DOHH2 (cell line): ENCODE measurements at regions not wholly inside any gene's neighbourhood (a gene's known extent, or its start where the extent isn't known, plus 50 kb on each side); places are given as distances from the start of the nearest gene placed in this dataset.

Experiments used
- H3F3A ChIP-seq: fragments of 200-600 bp; sonication (generic), shearing (Covaris generic); 2 replicates; pipeline ENCODE4 v1.6.0; 2016; ENCODE audit warnings: antibody characterized with exemption, mild to moderate bottlenecking; ENCODE audit not compliant: control insufficient read depth, insufficient read depth
- H3K27ac ChIP-seq: fragments of 200-600 bp; sonication (generic); 2 replicates; pipeline ENCODE4 v1.5.1; 2014; ENCODE audit warnings: low read depth, mild to moderate bottlenecking, low read length, moderate library complexity
- H3K27me3 ChIP-seq: fragments of 200-600 bp; sonication (generic); 2 replicates; pipeline ENCODE4 v1.6.1; 2014; ENCODE audit warnings: mild to moderate bottlenecking, low read length, mixed read lengths; ENCODE audit not compliant: control insufficient read depth
- H3K36me3 ChIP-seq: fragments of 200-600 bp; sonication (generic); 2 replicates; pipeline ENCODE4 v1.6.1; 2014; ENCODE audit warnings: mild to moderate bottlenecking, low read length, moderate library complexity, mixed read lengths; ENCODE audit not compliant: control insufficient read depth
- H3K4me1 ChIP-seq: fragments of 200-600 bp; sonication (generic); 2 replicates; pipeline ENCODE4 v1.6.1; 2014; ENCODE audit warnings: mild to moderate bottlenecking, low read length, mixed read lengths; ENCODE audit not compliant: control insufficient read depth
- H3K4me2 ChIP-seq: fragments of 200-600 bp; sonication (generic); 2 replicates; pipeline ENCODE4 v1.6.0; 2014; ENCODE audit warnings: mild to moderate bottlenecking, low read length, moderate library complexity
- H3K4me3 ChIP-seq: fragments of 200-600 bp; sonication (generic); 2 replicates; pipeline ENCODE4 v1.5.1; 2014; ENCODE audit warnings: mild to moderate bottlenecking, low read length, mixed read lengths
- H3K79me2 ChIP-seq: fragments of 200-600 bp; sonication (generic); 2 replicates; pipeline ENCODE4 v1.6.1; 2014; ENCODE audit warnings: mild to moderate bottlenecking, low read length, mixed read lengths; ENCODE audit not compliant: control insufficient read depth
- H3K9me2 ChIP-seq: fragments of 200-600 bp; sonication (generic); replicated peaks from 2 replicates; pipeline ENCODE4 v1.6.1; 2014; ENCODE audit warnings: mild to moderate bottlenecking, low read length, mixed read lengths; ENCODE audit not compliant: control insufficient read depth
- H3K9me3 ChIP-seq: fragments of 200-600 bp; sonication (generic); 2 replicates; pipeline ENCODE4 v1.6.1; 2014; ENCODE audit warnings: antibody characterized with exemption, low read length, mixed read lengths; ENCODE audit not compliant: control insufficient read depth, insufficient read depth
- H4K20me1 ChIP-seq: fragments of 200-600 bp; sonication (generic); 2 replicates; pipeline ENCODE4 v1.6.0; 2014; ENCODE audit warnings: low read depth, mild to moderate bottlenecking, antibody characterized with exemption, low read length, moderate library complexity; ENCODE audit not compliant: control insufficient read depth, insufficient read depth
- CTCF ChIP-seq: fragments of 200-600 bp; sonication (generic); IDR thresholded peaks from one replicate; pipeline ENCODE4 v1.5.1; 2014; ENCODE audit warnings: antibody characterized with exemption, mild to moderate bottlenecking, low read depth, low read length; ENCODE audit not compliant: poor library complexity, severe bottlenecking
- EZH2phosphoT487 ChIP-seq: fragments of 200-600 bp; sonication (generic); IDR thresholded peaks from 2 replicates; pipeline ENCODE4 v1.6.1; 2017; ENCODE audit warnings: borderline replicate concordance, mild to moderate bottlenecking, antibody characterized with exemption, low read length, moderate library complexity, mixed read lengths

GRCh38 chr3:101069901-101070798, 76.9 kb upstream of the ABI3BP start:
- TF ChIP-seq EZH2phosphoT487 (no peak), CTCF (peak; percentile 94)
- no peaks in the 10 kb centered on the region for H3K27me3 ChIP-seq
- H3K27ac ChIP-seq = no peak overlapping the region
- no peak overlapping the region for H3K4me3 ChIP-seq
- no peaks in the 10 kb centered on the region for H3K36me3 ChIP-seq
- no peak overlapping the region for H3K4me2 ChIP-seq
- H3K9me2 ChIP-seq = no peaks in the 10 kb centered on the region
- H4K20me1 ChIP-seq = no peaks in the 10 kb centered on the region
- H3K9me3 ChIP-seq = no peaks in the 10 kb centered on the region
- H3F3A ChIP-seq = no peaks in the 10 kb centered on the region
- H3K4me1 ChIP-seq = no peaks in the 10 kb centered on the region
- no peaks in the 10 kb centered on the region for H3K79me2 ChIP-seq

- no peaks in the 10 kb centered on the region for H4K20me1 ChIP-seq
- H3K4me1 ChIP-seq = no peaks in the 10 kb centered on the region
- H3K27ac ChIP-seq = no peak overlapping the region
- TF ChIP-seq CTCF (no peak), EZH2phosphoT487 (no peak)
- no peaks in the 10 kb centered on the region for H3K9me2 ChIP-seq
- H3K4me3 ChIP-seq = no peak overlapping the region
- H3K9me3 ChIP-seq = no peaks in the 10 kb centered on the region
- H3K4me2 ChIP-seq = no peak overlapping the region
- no peaks in the 10 kb centered on the region for H3F3A ChIP-seq
- H3K27me3 ChIP-seq = no peaks in the 10 kb centered on the region
- H3K79me2 ChIP-seq = no peaks in the 10 kb centered on the region
- no peaks in the 10 kb centered on the region for H3K36me3 ChIP-seq
Observed at GRCh38 chr3:101068876-101069606, 75.8 kb upstream of the ABI3BP start.

GRCh38 chr3:101066711-101067129, 73.5 kb upstream of the ABI3BP start:
- Histone ChIP-seq H4K20me1 (no peaks in the 10 kb centered on the region), H3K9me2 (no peaks in the 10 kb centered on the region), H3K27me3 (no peaks in the 10 kb centered on the region), H3K4me2 (no peak overlapping the region), H3F3A (no peaks in the 10 kb centered on the region), H3K4me1 (no peaks in the 10 kb centered on the region), H3K27ac (no peak overlapping the region), H3K79me2 (no peaks in the 10 kb centered on the region), H3K36me3 (no peaks in the 10 kb centered on the region), H3K9me3 (no peaks in the 10 kb centered on the region), H3K4me3 (no peak overlapping the region)
- TF ChIP-seq EZH2phosphoT487 (no peak), CTCF (no peak)
